H1 (cell line): ENCODE measurements at regions not wholly inside any gene's neighbourhood (a gene's known extent, or its start where the extent isn't known, plus 50 kb on each side); places are given as distances from the start of the nearest gene placed in this dataset.

ENCODE experiments used
- CTCF ChIA-PET: fragments of 300-600 bp; sonication (Branson Sonifier 250); formaldehyde crosslinking; loops from one replicate; lab custom pipeline; 2021; ENCODE audit not compliant: partially characterized antibody; lab: Charles Lee
- POLR2A ChIA-PET: fragments of 300-600 bp; sonication (Branson Sonifier 250); formaldehyde crosslinking; loops from one replicate; lab custom pipeline; 2021; ENCODE audit warnings: inconsistent platforms; ENCODE audit not compliant: partially characterized antibody; lab: Charles Lee
- DNase-seq, 2 experiments: peaks; one replicate each; pipeline versions ENCODE4 v3.0.0 to v3.0.0-alpha.2; 2010 to 2022; ENCODE audit warnings: low spot score in 2 of 2, low read depth in 1 of 2, mixed read lengths in 1 of 2
- FAIRE-seq: peaks from 2 replicates; lab custom pipeline; 2011; peaks lifted over from hg19 to GRCh38; lab: Jason Lieb, UNC
- H2AFZ ChIP-seq: 2 replicates; pipeline ENCODE4 v1.8.1; 2012; ENCODE audit warnings: low read length, inconsistent platforms
- H2AK5ac ChIP-seq: 2 replicates; pipeline ENCODE4 v1.6.1; 2013; ENCODE audit warnings: low read depth, low read length
- H2BK120ac ChIP-seq: replicated peaks from 2 replicates; pipeline ENCODE3; 2013; ENCODE audit warnings: low read depth, low read length, inconsistent platforms
- H2BK12ac ChIP-seq: 2 replicates; pipeline ENCODE4 v1.6.1; 2013; ENCODE audit warnings: low read depth, low read length
- H2BK15ac ChIP-seq: 2 replicates; pipeline ENCODE4 v1.6.1; 2013; ENCODE audit warnings: low read length
- H2BK20ac ChIP-seq: 2 replicates; pipeline ENCODE4 v1.6.1; 2013; ENCODE audit warnings: low read length
- H2BK5ac ChIP-seq: 2 replicates; pipeline ENCODE4 v1.6.1; 2013; ENCODE audit warnings: low read depth, low read length
- H3K14ac ChIP-seq: 2 replicates; pipeline ENCODE4 v1.6.1; 2013; ENCODE audit warnings: inconsistent platforms; ENCODE audit not compliant: insufficient read length
- H3K18ac ChIP-seq: 2 replicates; pipeline ENCODE4 v1.6.1; 2013; ENCODE audit warnings: low read length; ENCODE audit errors: extremely low read depth
- H3K23ac ChIP-seq: 2 replicates; pipeline ENCODE4 v1.6.1; 2013; ENCODE audit warnings: inconsistent platforms; ENCODE audit not compliant: insufficient read length
- H3K23me2 ChIP-seq: 2 replicates; pipeline ENCODE4 v1.6.1; 2013; ENCODE audit warnings: low read depth, low read length
- H3K27ac ChIP-seq: 2 replicates; pipeline ENCODE4 v1.6.1; 2011; ENCODE audit warnings: low read depth, low read length, inconsistent platforms
- H3K27me3 ChIP-seq, 4 experiments: replicated peaks in 1 of 4; 1 replicate in 1 of 4; 2 replicates in 3 of 4; pipeline versions ENCODE4 v1.6.1 to v1.8.1; 2011 to 2013; ENCODE audit warnings: low read length in 3 of 4, mild to moderate bottlenecking in 3 of 4, inconsistent platforms in 2 of 4, mixed read lengths in 2 of 4, moderate library complexity in 1 of 4; ENCODE audit not compliant: control insufficient read depth in 3 of 4, insufficient read depth in 3 of 4; ENCODE audit errors: extremely low read depth in 1 of 4
- H3K36me3 ChIP-seq, 4 experiments: 2 replicates each; pipeline versions ENCODE4 v1.6.1 to v1.8.1; 2011 to 2013; ENCODE audit warnings: mild to moderate bottlenecking in 4 of 4, low read length in 3 of 4, moderate library complexity in 2 of 4, control low read depth in 1 of 4, inconsistent platforms in 1 of 4; ENCODE audit not compliant: insufficient read depth in 4 of 4, control insufficient read depth in 2 of 4
- H3K4ac ChIP-seq: replicated peaks from 2 replicates; pipeline ENCODE3; 2013; ENCODE audit warnings: low read length, low read depth, mixed read lengths, inconsistent platforms; ENCODE audit not compliant: insufficient read length
- H3K4me1 ChIP-seq, 4 experiments: replicated peaks in 1 of 4; 1 replicate in 1 of 4; 2 replicates in 3 of 4; pipeline versions ENCODE4 v1.6.1 to v1.8.1; 2011 to 2013; ENCODE audit warnings: low read length in 3 of 4, inconsistent platforms in 2 of 4, mixed read lengths in 1 of 4; ENCODE audit not compliant: insufficient read depth in 4 of 4, control insufficient read depth in 3 of 4
- H3K4me2 ChIP-seq, 2 experiments: 2 replicates each; pipeline versions ENCODE4 v1.6.1 to v1.8.1; 2011 to 2013; ENCODE audit warnings: low read depth in 2 of 2, low read length in 2 of 2, control low read depth in 1 of 2, inconsistent platforms in 1 of 2, mild to moderate bottlenecking in 1 of 2; ENCODE audit not compliant: insufficient read depth in 1 of 2
- H3K4me3 ChIP-seq, 4 experiments: fragments of 200-600, 300-600 bp in 1 of 4; sonication (generic), shearing (Covaris generic), sonication (Bioruptor Twin) in 1 of 4; 2 replicates each; pipeline versions ENCODE4 v1.5.1 to v1.8.1; 2011 to 2016; ENCODE audit warnings: low read length in 4 of 4, low read depth in 3 of 4, control low read depth in 2 of 4, inconsistent platforms in 2 of 4, mild to moderate bottlenecking in 2 of 4, mixed read lengths in 1 of 4, moderate library complexity in 1 of 4; ENCODE audit not compliant: insufficient read depth in 2 of 4; ENCODE audit errors: extremely low read depth in 1 of 4
- H3K56ac ChIP-seq: replicated peaks from 2 replicates; pipeline ENCODE3; 2013; ENCODE audit warnings: low read depth, mild to moderate bottlenecking, mixed read lengths, low read length, inconsistent platforms; ENCODE audit not compliant: insufficient read length
- H3K79me1 ChIP-seq: 2 replicates; pipeline ENCODE4 v1.6.1; 2013; ENCODE audit warnings: low read depth, low read length, control low read depth
- H3K79me2 ChIP-seq, 2 experiments: 2 replicates each; pipeline versions ENCODE4 v1.6.1 to v1.8.1; 2012 to 2013; ENCODE audit warnings: low read length in 2 of 2, mild to moderate bottlenecking in 2 of 2, inconsistent platforms in 1 of 2; ENCODE audit not compliant: insufficient read depth in 2 of 2, control insufficient read depth in 1 of 2
- H3K9ac ChIP-seq, 4 experiments: replicated peaks in 1 of 4; 1 replicate in 1 of 4; 2 replicates in 3 of 4; pipeline versions ENCODE4 v1.6.1 to v1.8.1; 2011 to 2013; ENCODE audit warnings: low read depth in 3 of 4, low read length in 3 of 4, control low read depth in 2 of 4, mild to moderate bottlenecking in 2 of 4, moderate library complexity in 2 of 4, inconsistent platforms in 1 of 4; ENCODE audit errors: extremely low read depth in 1 of 4
- H3K9me3 ChIP-seq, 2 experiments: 2 replicates each; pipeline versions ENCODE4 v1.6.1 to v1.8.1; 2012 to 2013; ENCODE audit warnings: mild to moderate bottlenecking in 2 of 2, moderate library complexity in 2 of 2, control low read depth in 1 of 2, inconsistent platforms in 1 of 2, low read depth in 1 of 2, low read length in 1 of 2, mixed read lengths in 1 of 2; ENCODE audit not compliant: insufficient read depth in 2 of 2
- H4K20me1 ChIP-seq, 2 experiments: replicated peaks in 1 of 2; 2 replicates each; pipeline versions ENCODE3 to v1.8.1; 2011 to 2013; ENCODE audit warnings: inconsistent platforms in 2 of 2, low read length in 2 of 2, mild to moderate bottlenecking in 1 of 2; ENCODE audit not compliant: insufficient read depth in 2 of 2, control insufficient read depth in 1 of 2
- H4K5ac ChIP-seq: 2 replicates; pipeline ENCODE4 v1.6.1; 2013; ENCODE audit warnings: low read length, low read depth, mixed read lengths, inconsistent platforms; ENCODE audit not compliant: insufficient read length
- H4K8ac ChIP-seq: 2 replicates; pipeline ENCODE4 v1.8.0; 2013; ENCODE audit warnings: mild to moderate bottlenecking, moderate library complexity, low read length, inconsistent platforms; ENCODE audit not compliant: insufficient read depth; ENCODE audit errors: extremely low read depth
- H4K91ac ChIP-seq: replicated peaks from 2 replicates; pipeline ENCODE3; 2013; ENCODE audit warnings: low read length, mixed read lengths, inconsistent platforms; ENCODE audit not compliant: insufficient read length
- ATF2 ChIP-seq: IDR thresholded peaks from 2 replicates; pipeline ENCODE4 v1.6.1; 2012; ENCODE audit warnings: low read length, inconsistent platforms
- ATF3 ChIP-seq: IDR thresholded peaks from 2 replicates; pipeline ENCODE4 v1.6.1; 2011; ENCODE audit warnings: low read depth, mild to moderate bottlenecking, low read length; ENCODE audit not compliant: insufficient read depth
- BCL11A ChIP-seq, 2 experiments: IDR thresholded peaks; one replicate each; pipeline ENCODE4 v1.6.1; 2011; ENCODE audit warnings: low read depth in 2 of 2, low read length in 2 of 2, mild to moderate bottlenecking in 2 of 2
- BRCA1 ChIP-seq: IDR thresholded peaks from 2 replicates; pipeline ENCODE4 v1.6.1; 2012; ENCODE audit warnings: low read depth, low read length, improper control_type of control experiment
- CBX5 ChIP-seq: fragments of 300-800, 300-1000 bp; sonication (generic); IDR thresholded peaks from 2 replicates; pipeline ENCODE4 v1.7.1; 2016; ENCODE audit warnings: antibody characterized with exemption, low read length, low read depth
- EGR1 ChIP-seq: IDR thresholded peaks from 2 replicates; pipeline ENCODE4 v1.6.1; 2011; ENCODE audit warnings: low read depth, low read length, borderline replicate concordance
- POU5F1 ChIP-seq: IDR thresholded peaks from 2 replicates; pipeline ENCODE4 v1.6.1; 2011; ENCODE audit warnings: low read depth, mild to moderate bottlenecking, low read length, moderate library complexity
- RBBP5 ChIP-seq: IDR thresholded peaks from 2 replicates; pipeline ENCODE4 v1.7.1; 2012; ENCODE audit warnings: low read depth, mild to moderate bottlenecking, inconsistent platforms, low read length, moderate library complexity, borderline replicate concordance
- SIN3A ChIP-seq, 2 experiments: IDR thresholded peaks in 1 of 2; conservative IDR thresholded peaks in 1 of 2; 2 replicates each; pipeline ENCODE4 v1.6.1; 2011 to 2012; ENCODE audit warnings: low read length in 2 of 2, improper control_type of control experiment in 1 of 2, low read depth in 1 of 2, mild to moderate bottlenecking in 1 of 2
- SUZ12 ChIP-seq: fragments of 200-600 bp; sonication (generic); IDR thresholded peaks from 2 replicates; pipeline ENCODE4 v1.6.1; 2012; ENCODE audit warnings: mild to moderate bottlenecking, inconsistent platforms, low read length, moderate library complexity, mixed read lengths
- TCF12 ChIP-seq: IDR thresholded peaks from 2 replicates; pipeline ENCODE4 v1.6.1; 2011; ENCODE audit warnings: low read depth, mild to moderate bottlenecking, low read length
- YY1 ChIP-seq: IDR thresholded peaks from 2 replicates; pipeline ENCODE4 v1.6.1; 2011; ENCODE audit warnings: low read depth, mild to moderate bottlenecking, low read length
- WGBS, 2 experiments: shearing (Covaris generic) in 1 of 2; methylation state at CpG; one replicate each; pipeline versions ENCODE4 v1.1.6 to v1.1.7; 2013 to 2015; ENCODE audit warnings: low lambda C conversion rate in 2 of 2, mixed read lengths in 2 of 2, inconsistent platforms in 1 of 2, low coverage in 1 of 2, missing lambda C conversion rate in 1 of 2; ENCODE audit not compliant: insufficient replicate concordance in 2 of 2, insufficient coverage in 1 of 2, insufficient read length in 1 of 2; ENCODE audit errors: extremely low coverage in 1 of 2, missing lambda C conversion rate in 1 of 2; 5-methylcytosine and 5-hydroxymethylcytosine counted together

GRCh38 chr14:93857081-93857480, 68.8 kb upstream of the PRIMA1 start:
- Histone ChIP-seq H3K23ac (no peak overlapping the region), H4K20me1 (no peaks in the 10 kb centered on the region), H3K79me2 (no peaks in the 10 kb centered on the region; a peak in 1 of 4 replicates), H3K14ac (no peak overlapping the region), H3K18ac (peak overlapping the region; percentile 9; the same call in 1 of the 2 replicates), H3K9ac (no peak overlapping the region), H3K79me1 (no peaks in the 10 kb centered on the region), H3K27ac (no peak overlapping the region), H2AFZ (no peak overlapping the region), H2BK5ac (no peak overlapping the region), H4K8ac (peak overlapping the region; percentile 76; the same call in 1 of the 2 replicates), H2AK5ac (peak overlapping the region; percentile 40; the same call in 1 of the 2 replicates), H2BK12ac (no peak overlapping the region), H3K4me1 (no peaks in the 10 kb centered on the region), H3K4ac (no peak overlapping the region), H2BK120ac (no peak overlapping the region), H3K23me2 (no peaks in the 10 kb centered on the region; the same call in 1 of the 2 replicates), H3K36me3 (no peaks in the 10 kb centered on the region), H4K91ac (no peak overlapping the region), H2BK20ac (no peak overlapping the region), H3K4me3 (no peak overlapping the region), H3K4me2 (no peak overlapping the region), H3K56ac (no peak overlapping the region), H3K9me3 (no peaks in the 10 kb centered on the region), H4K5ac (no peak overlapping the region), H3K27me3 (peaks cover 0 to 2% (median 0%) of the 10 kb centered on the region in 4 experiments; a peak in 1 of 7 replicates), H2BK15ac (no peak overlapping the region)
- FAIRE-seq: no peak
- 68% methylated on average over 4 of the region's 4 CpGs; no CpG with 5 or more reads in 1 of the 2 experiments for WGBS, 2 experiments
- no peak for DNase-seq
- POLR2A ChIA-PET: interaction anchor here (0.6 kb wide), 1 partner anchor 14 kb away, joined by 3 read pairs; no protein-coding TSS in a partner anchor
- CTCF ChIA-PET: interaction anchor here (0.6 to 2.2 kb wide), 16 partner anchors 9 to 142 kb away, joined by 3 to 8 read pairs (median 4); no protein-coding TSS in a partner anchor
- TF ChIP-seq CBX5: no peak
- TF ChIP-seq TCF12: no peak
- no peak for TF ChIP-seq SIN3A (conservative IDR thresholded peaks at IDR 0.05 in 1 of 2, IDR thresholded peaks at IDR 0.05 in 1 of 2; ENCODE audit: low read depth in 1 of 2, low read length in 2 of 2)
- TF ChIP-seq SUZ12: no peak
- no peak for TF ChIP-seq ATF2
- no peak for TF ChIP-seq YY1
- TF ChIP-seq POU5F1: no peak
- TF ChIP-seq RBBP5: no peak
- no peak for TF ChIP-seq EGR1
- no peak for TF ChIP-seq BRCA1
- TF ChIP-seq BCL11A (IDR thresholded peaks at IDR 0.05; ENCODE audit: low read depth in 2 of 2, low read length in 2 of 2): no peak
- TF ChIP-seq ATF3: no peak
